Transverse colon (tissue), 4 donors: ENCODE measurements at regions not wholly inside any gene's neighbourhood (a gene's known extent, or its start where the extent isn't known, plus 50 kb on each side); places are given as distances from the start of the nearest gene placed in this dataset.

Source experiments
- EP300 ChIP-seq: sonication (generic); formaldehyde crosslinking; IDR thresholded peaks from one replicate; pipeline ENCODE4 v1.6.1; 2017; ENCODE audit warnings: antibody characterized with exemption, low read depth
- POLR2A ChIP-seq: fragments of 450-650 bp; IDR thresholded peaks from one replicate; pipeline ENCODE4 v1.6.1; 2016; ENCODE audit warnings: antibody characterized with exemption, mild to moderate bottlenecking, moderate library complexity
- POLR2AphosphoS5 ChIP-seq, 3 donors: sonication (generic); formaldehyde crosslinking; IDR thresholded peaks; one replicate each; pipeline ENCODE4 v1.6.1; 2016; ENCODE audit warnings: antibody characterized with exemption in 3 of 3
- TF ChIP-seq, protein P1 (sequence below), 5 experiments: fragments of 200-600 bp in 3 of 5; fragments of 450-650 bp in 2 of 5; sonication (generic) in 3 of 5; IDR thresholded peaks; 1 replicate in 2 of 5; 2 replicates in 3 of 5; pipeline ENCODE4 v1.5.1; 2016 to 2017; ENCODE audit warnings: antibody characterized with exemption in 5 of 5, inconsistent platforms in 3 of 5, mild to moderate bottlenecking in 2 of 5, moderate library complexity in 1 of 5

DNA sequence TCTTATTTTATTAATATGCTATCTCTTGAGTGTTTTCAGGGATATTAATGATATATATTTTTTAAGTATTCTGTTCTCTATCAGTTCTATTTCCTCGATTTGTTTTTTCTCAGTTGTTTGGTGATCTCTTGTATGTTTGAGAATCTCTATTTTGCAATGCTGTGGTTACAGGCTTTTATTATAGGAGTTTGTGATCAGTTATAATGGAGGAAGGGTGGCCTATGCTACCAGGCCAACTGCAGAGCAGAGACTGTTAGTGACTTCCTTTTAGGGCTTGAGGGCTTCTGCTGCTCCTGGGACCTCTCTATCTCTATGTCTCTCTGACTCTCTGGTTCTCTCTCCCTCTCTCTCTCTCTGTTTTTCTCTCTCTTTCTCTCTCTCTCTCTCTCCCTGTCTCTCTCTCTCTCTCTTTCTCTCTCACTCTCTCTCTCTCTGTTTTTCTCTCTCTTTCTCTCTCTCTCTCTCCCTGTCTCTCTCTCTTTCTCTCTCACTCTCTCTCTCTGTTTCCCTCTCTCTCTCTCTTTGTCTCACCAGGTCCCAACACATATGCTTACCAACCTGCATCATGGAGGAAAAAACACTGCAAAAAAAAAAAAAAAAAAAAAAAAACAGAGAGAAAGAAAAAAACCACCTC, 69.4 kb upstream of the CAV2 start:
- TF ChIP-seq POLR2A (no peak), POLR2AphosphoS5 (IDR thresholded peaks at IDR 0.05) (no peak), EP300 (no peak)
- TF ChIP-seq, protein P1, sequence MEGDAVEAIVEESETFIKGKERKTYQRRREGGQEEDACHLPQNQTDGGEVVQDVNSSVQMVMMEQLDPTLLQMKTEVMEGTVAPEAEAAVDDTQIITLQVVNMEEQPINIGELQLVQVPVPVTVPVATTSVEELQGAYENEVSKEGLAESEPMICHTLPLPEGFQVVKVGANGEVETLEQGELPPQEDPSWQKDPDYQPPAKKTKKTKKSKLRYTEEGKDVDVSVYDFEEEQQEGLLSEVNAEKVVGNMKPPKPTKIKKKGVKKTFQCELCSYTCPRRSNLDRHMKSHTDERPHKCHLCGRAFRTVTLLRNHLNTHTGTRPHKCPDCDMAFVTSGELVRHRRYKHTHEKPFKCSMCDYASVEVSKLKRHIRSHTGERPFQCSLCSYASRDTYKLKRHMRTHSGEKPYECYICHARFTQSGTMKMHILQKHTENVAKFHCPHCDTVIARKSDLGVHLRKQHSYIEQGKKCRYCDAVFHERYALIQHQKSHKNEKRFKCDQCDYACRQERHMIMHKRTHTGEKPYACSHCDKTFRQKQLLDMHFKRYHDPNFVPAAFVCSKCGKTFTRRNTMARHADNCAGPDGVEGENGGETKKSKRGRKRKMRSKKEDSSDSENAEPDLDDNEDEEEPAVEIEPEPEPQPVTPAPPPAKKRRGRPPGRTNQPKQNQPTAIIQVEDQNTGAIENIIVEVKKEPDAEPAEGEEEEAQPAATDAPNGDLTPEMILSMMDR (IDR thresholded peaks at IDR 0.05) = no peak
